HUES6 (cell line): ENCODE measurements at regions not wholly inside any gene's neighbourhood (a gene's known extent, or its start where the extent isn't known, plus 50 kb on each side); places are given as distances from the start of the nearest gene placed in this dataset.

ENCODE experiments used
- H3K27ac ChIP-seq: 2 replicates; pipeline ENCODE4 v1.7.0; 2013; ENCODE audit warnings: low read depth, mild to moderate bottlenecking, low read length, inconsistent platforms
- H3K27me3 ChIP-seq: 2 replicates; pipeline ENCODE4 v1.6.1; 2013; ENCODE audit warnings: low read length; ENCODE audit not compliant: control insufficient read depth, insufficient read depth
- H3K36me3 ChIP-seq: 2 replicates; pipeline ENCODE4 v1.6.1; 2013; ENCODE audit warnings: low read length; ENCODE audit not compliant: control insufficient read depth, insufficient read depth
- H3K4me1 ChIP-seq: 2 replicates; pipeline ENCODE4 v1.6.1; 2013; ENCODE audit warnings: low read length; ENCODE audit not compliant: control insufficient read depth, insufficient read depth
- H3K4me3 ChIP-seq: 2 replicates; pipeline ENCODE4 v1.5.1; 2013; ENCODE audit warnings: low read depth, low read length
- H3K9ac ChIP-seq: one replicate; pipeline ENCODE4 v1.6.1; 2013; ENCODE audit warnings: mild to moderate bottlenecking, low read length
- H3K9me3 ChIP-seq: 2 replicates; pipeline ENCODE4 v1.6.1; 2013; ENCODE audit warnings: low read depth, low read length; ENCODE audit not compliant: control insufficient read depth, insufficient read depth

DNA sequence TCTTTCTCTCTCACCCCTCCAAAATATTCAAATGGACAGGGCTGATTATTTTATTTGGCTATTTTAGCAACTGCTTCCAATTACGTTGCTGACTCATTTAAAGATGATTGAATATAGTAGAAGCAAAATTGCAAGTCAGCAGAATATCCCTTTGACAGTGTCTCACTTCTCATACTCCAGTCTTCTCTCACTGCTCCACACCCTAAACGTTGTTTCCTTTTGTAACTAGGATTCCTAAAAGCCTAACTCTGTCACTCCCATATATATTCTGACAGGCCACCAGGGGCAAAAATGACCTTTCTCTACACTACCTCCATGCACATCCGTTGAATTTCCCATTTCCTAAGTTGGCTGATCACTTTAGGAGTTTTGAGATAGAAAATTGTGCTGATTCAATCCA is 351.1 kb downstream of the RND3 start:
- H3K4me3 ChIP-seq = no peak overlapping the region
- no peak overlapping the region for H3K9ac ChIP-seq
- no peak overlapping the region for H3K27ac ChIP-seq
- no peaks in the 10 kb centered on the region for H3K36me3 ChIP-seq
- no peaks in the 10 kb centered on the region for H3K9me3 ChIP-seq
- H3K27me3 ChIP-seq = no peaks in the 10 kb centered on the region
- peaks cover 8% of the 10 kb centered on the region; the same call in 1 of the 2 replicates for H3K4me1 ChIP-seq

DNA sequence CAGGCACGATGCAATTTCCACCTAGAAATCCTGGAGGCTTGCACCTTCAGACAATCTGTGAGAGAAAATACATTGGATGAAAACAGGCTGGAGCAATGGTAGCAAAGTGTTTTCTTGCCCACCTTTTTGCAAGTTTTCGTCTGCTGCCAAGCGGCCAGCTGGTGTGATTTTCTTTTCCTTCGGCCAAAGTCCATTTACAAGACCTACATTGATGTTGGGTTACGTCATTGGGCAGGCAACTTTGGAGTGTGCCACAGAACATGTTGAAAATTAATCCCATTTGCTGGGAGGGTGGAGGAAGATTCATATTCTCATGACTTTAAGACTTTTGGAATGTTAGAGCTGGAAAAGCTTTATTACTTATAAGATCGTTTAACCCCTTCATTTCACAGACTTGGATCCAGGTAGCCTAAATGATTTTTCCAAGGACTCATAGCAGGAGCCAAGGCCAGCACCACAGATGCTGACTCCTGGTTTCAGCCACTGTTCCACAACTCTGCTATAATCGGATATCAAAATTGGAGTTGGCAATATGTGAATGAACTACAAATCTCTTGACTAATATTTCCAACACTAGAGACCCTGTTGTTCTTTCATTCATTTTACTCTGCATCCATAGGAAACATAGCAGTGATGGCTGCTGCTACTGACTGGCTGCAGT is 352.1 kb downstream of the RND3 start:
- no peak overlapping the region for H3K4me3 ChIP-seq
- no peaks in the 10 kb centered on the region for H3K27me3 ChIP-seq
- H3K9ac ChIP-seq = no peak overlapping the region
- peaks cover 4% of the 10 kb centered on the region; the same call in 1 of the 2 replicates for H3K4me1 ChIP-seq
- H3K36me3 ChIP-seq = no peaks in the 10 kb centered on the region
- H3K27ac ChIP-seq = no peak overlapping the region
- H3K9me3 ChIP-seq = no peaks in the 10 kb centered on the region

DNA sequence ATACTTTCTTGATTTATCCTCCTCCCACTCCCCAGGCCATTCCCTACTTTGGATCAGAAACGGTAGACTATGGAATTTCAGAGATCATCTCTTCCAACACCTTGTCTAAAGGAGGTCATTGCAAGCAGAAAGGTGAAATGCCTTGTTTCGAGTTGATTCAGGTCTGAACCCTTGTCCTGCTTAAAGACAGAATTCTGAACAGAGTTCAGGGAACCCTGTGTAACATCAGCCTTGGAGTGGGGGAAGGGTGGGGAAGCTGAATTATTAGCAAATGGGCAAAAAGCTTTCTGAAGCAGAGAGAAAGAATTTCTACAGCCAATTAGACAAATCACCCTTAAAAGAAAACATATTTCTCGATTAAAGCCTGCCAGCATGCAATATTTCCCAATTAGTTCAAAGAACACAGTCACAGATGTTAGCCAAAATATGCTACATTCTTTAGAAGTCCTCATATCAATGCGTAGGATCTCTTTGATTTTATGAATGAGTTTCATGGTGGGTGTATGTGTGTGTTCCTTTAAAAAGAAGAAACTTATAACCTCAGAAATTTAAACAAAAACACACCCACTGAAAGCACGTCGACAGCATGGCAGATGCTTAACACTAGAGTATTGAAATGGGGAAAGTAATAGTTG is 353.1 kb downstream of the RND3 start:
- H3K36me3 ChIP-seq = no peaks in the 10 kb centered on the region
- H3K27me3 ChIP-seq = no peaks in the 10 kb centered on the region
- H3K27ac ChIP-seq = no peak overlapping the region
- no peak overlapping the region for H3K9ac ChIP-seq
- peaks cover 2% of the 10 kb centered on the region; the same call in 1 of the 2 replicates for H3K9me3 ChIP-seq
- H3K4me1 ChIP-seq = peaks cover 4% of the 10 kb centered on the region; the same call in 1 of the 2 replicates
- H3K4me3 ChIP-seq = no peak overlapping the region

DNA sequence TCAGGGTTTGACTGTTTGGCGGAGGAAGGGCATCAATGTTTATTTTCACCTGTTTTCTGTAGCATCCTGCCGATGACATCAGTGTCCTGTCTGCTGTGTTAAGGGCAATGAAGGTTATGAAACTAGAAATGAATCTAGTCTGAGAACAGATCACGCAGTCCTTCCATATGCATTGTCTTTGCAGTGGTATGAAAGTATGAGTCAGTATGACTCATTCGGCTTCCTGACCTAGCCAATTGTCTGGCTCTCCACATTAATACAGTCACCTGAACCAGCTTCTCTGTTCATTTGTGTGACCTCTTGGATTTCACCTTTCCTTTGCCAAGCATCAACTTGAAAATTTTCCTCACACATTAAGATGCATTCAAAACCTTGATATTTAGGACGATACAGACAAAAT is 353.8 kb downstream of the RND3 start:
- H3K4me1 ChIP-seq = peaks cover 4% of the 10 kb centered on the region; the same call in 1 of the 2 replicates
- H3K36me3 ChIP-seq = no peaks in the 10 kb centered on the region
- no peak overlapping the region for H3K27ac ChIP-seq
- H3K4me3 ChIP-seq = no peak overlapping the region
- peaks cover 8% of the 10 kb centered on the region; the same call in 1 of the 2 replicates for H3K9me3 ChIP-seq
- H3K27me3 ChIP-seq = no peaks in the 10 kb centered on the region
- H3K9ac ChIP-seq = no peak overlapping the region

DNA sequence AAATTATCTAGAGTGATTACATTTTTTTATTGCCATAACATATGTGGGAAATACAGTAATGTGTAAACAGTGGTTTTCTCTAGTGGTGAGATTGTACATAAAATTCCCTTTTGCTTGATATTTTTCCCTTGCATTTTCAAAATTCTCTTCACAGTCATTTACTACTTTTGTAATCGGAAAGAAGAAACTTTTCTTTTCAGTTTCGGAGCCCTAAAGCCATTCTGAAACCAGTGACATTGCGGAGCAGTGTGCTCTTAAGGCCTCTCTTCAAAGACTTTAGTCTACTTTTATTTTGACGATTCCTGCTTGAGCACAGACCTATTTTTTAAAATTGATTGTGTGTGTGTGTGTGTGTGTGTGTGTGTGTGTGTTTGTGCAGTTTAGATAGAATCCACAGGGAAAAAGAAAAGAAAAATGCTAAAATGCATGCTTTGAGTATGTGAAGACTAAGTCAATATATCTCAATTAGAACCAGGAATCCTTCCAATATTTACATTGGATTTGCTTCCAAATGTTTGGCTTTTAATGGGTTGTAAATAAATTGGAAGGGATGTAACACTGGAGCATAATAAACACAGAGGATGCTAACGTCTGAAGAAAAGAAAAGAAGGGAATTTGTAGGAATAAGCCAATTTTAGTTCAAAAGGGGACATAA is 357.4 kb downstream of the RND3 start:
- Histone ChIP-seq H3K36me3 (no peaks in the 10 kb centered on the region), H3K27me3 (no peaks in the 10 kb centered on the region), H3K27ac (no peak overlapping the region), H3K9me3 (peaks cover 8% of the 10 kb centered on the region; the same call in 1 of the 2 replicates), H3K4me3 (no peak overlapping the region), H3K4me1 (peaks cover 16% of the 10 kb centered on the region; the same call in 1 of the 2 replicates), H3K9ac (no peak overlapping the region)

DNA sequence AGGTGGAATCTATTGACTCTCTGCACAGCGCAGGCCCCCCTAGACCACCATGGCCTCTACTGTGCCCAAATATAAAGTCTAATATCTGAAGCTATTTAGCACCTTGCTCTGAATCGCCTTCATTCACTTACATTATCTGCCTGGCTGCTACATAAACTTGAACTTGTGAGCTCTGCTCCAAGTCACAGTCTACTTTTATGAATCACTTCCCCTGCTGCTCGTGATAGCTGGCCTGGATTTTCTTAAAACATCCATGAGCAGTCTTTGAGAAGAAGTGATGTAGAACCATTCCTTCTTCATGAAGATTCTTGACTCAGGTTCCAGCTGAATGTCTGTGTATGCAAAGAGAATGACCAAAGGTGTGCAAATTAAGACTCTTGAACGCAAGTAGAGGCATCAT is 359.5 kb downstream of the RND3 start:
- Histone ChIP-seq H3K27me3 (no peaks in the 10 kb centered on the region), H3K4me3 (no peak overlapping the region), H3K36me3 (no peaks in the 10 kb centered on the region), H3K9me3 (peaks cover 8% of the 10 kb centered on the region; the same call in 1 of the 2 replicates), H3K27ac (no peak overlapping the region), H3K9ac (no peak overlapping the region), H3K4me1 (peaks cover 12% of the 10 kb centered on the region; the same call in 1 of the 2 replicates)

DNA sequence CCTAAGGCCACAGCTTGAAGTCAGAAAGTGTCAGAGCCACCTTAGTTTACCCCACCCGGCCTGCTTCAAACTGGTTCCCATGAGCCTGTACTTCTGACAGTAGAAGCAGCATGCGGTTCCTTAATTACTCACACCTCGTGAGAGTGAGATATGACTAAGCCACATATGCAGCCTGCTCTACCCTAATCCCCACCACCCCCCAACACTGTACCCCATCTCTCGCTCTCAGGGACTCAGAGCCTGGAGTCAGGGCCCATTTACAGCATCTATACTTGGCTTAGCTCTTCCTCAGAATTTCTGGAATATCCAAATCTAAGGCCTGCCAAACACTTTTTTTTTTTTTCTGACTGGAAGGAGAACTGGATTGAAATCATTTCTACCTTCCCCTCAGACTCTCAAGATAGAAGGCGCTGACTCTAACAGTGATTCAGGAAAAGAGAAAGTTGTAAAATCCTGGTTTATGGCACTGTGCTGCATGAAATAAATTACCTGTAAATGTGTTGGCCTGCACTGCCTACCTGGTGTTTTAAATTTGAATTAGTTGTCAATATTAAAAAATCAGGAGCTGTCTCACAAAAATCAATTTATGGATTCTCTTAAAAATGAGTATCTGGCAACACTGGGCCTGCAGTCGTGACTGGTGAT is 360.0 kb downstream of the RND3 start:
- Histone ChIP-seq H3K9me3 (peaks cover 8% of the 10 kb centered on the region; the same call in 1 of the 2 replicates), H3K4me1 (peaks cover 12% of the 10 kb centered on the region; the same call in 1 of the 2 replicates), H3K4me3 (no peak overlapping the region), H3K27ac (no peak overlapping the region), H3K9ac (no peak overlapping the region), H3K27me3 (no peaks in the 10 kb centered on the region), H3K36me3 (no peaks in the 10 kb centered on the region)

DNA sequence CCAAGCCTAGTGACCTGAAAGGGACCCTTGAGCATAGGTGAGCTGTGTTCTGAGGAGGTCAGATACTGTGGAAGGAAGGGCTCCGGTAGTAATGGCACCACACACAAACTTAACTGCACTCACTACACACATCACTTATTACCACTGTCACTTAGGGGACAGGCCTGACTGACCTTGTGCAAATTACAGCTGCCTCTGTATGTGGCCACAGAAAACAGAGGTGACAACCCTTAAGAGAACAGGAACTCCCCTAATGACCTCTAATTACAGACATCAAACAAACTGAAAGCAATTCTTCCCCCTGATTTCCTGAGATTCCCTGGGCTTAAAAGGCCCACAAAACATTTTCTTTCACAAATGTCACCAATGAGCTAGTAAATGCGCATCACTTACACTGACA is 360.6 kb downstream of the RND3 start:
- Histone ChIP-seq H3K9me3 (peaks cover 8% of the 10 kb centered on the region; the same call in 1 of the 2 replicates), H3K4me3 (no peak overlapping the region), H3K36me3 (no peaks in the 10 kb centered on the region), H3K27me3 (no peaks in the 10 kb centered on the region), H3K27ac (no peak overlapping the region), H3K9ac (no peak overlapping the region), H3K4me1 (peaks cover 12% of the 10 kb centered on the region; the same call in 1 of the 2 replicates)

DNA sequence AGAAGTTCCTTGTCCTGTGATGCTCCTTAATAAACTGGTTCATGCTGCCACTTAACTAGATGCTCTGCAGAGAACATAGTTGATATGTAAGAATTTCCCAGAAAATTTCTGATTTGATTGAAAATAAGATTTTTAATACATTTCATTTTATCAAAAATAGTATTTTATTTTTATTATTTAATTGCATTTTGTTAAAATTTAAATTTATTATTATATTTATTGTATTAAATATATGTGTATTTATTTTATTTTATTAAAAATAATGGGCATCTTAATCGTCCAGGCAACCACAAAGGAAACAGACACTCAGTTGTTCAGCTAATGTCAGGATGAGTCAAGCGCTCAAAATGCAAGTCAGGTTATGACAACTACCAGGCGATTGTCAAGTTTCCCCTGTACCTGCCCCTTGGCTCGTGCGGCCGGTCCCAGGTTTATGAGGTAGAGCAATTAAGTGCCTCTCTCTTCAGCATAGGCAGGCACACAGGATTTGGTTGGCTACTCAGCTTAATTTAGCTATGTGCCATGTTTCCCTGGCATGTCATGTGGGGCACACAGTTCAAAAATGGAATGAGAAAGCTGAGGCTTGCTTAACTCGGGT is 361.2 kb downstream of the RND3 start:
- Histone ChIP-seq H3K36me3 (no peaks in the 10 kb centered on the region), H3K4me1 (peaks cover 14% of the 10 kb centered on the region), H3K27me3 (no peaks in the 10 kb centered on the region), H3K4me3 (no peak overlapping the region), H3K9ac (no peak overlapping the region), H3K27ac (no peak overlapping the region), H3K9me3 (peaks cover 8% of the 10 kb centered on the region; the same call in 1 of the 2 replicates)

DNA sequence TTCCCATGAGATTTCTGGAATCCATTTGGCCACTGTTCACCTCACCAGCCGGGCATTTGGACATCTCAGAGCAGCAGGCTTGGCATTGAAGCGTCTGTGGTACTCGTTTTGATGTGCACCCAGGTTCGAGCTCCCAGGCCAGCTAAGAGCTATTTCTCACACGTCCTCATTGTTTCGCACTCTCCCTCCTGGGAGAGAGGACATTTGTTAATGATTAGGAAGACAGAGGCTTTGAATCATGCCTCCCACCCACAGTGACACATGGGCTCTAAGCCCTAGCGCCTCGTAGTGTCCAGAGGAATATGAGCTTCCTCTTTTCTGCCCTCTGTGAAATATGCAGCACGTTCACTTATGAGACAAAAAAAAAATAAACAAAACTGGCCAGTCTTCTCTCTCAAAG is 361.8 kb downstream of the RND3 start:
- no peak overlapping the region for H3K4me3 ChIP-seq
- peaks cover 18% of the 10 kb centered on the region for H3K4me1 ChIP-seq
- H3K9ac ChIP-seq = no peak overlapping the region
- no peaks in the 10 kb centered on the region for H3K36me3 ChIP-seq
- H3K27me3 ChIP-seq = no peaks in the 10 kb centered on the region
- peaks cover 8% of the 10 kb centered on the region; the same call in 1 of the 2 replicates for H3K9me3 ChIP-seq
- H3K27ac ChIP-seq = no peak overlapping the region
